ENCODE measurements at regions not wholly inside any gene's neighbourhood (a gene's known extent, or its start where the extent isn't known, plus 50 kb on each side); places are given as distances from the start of the nearest gene placed in this dataset.

GRCh38 chr16:85222155-85222863 lies 110.0 kb upstream of the CIBAR2 start:
- TF ChIP-seq CTCF (IDR thresholded peaks at IDR 0.05), result no peak
- no peak for TF ChIP-seq POLR2A (IDR thresholded peaks at IDR 0.05)

Data from lower leg skin (tissue), 3 donors.